ENCODE measurements at regions not wholly inside any gene's neighbourhood (a gene's known extent, or its start where the extent isn't known, plus 50 kb on each side); places are given as distances from the start of the nearest gene placed in this dataset.

DNA sequence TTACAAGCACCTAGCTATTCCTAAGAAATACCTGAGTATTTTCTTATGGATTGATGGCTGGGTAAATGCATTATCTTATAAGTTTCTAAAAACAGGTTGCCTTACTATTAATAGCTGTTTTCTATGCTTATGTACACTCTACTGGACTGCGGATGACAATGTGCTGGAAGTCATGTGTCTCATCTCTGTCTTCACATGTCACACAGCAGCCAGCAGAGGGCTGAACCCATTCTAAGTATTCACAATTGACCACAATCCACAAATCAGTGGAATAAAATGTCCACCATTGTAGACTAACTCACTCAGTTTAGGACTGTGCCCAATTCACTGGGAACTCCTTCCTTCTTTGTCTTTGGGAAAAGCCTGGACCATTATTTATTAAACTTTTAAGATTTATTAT is 371.2 kb downstream of the INSIG2 start:
- Histone ChIP-seq H3K27me3 (ENCODE audit: control insufficient read depth, insufficient read depth, low read length) (no peaks in the 10 kb centered on the region), H3K4me3 (ENCODE audit: low read depth, low read length) (no peak overlapping the region), H3K36me3 (ENCODE audit: control insufficient read depth, insufficient read depth, low read length) (no peaks in the 10 kb centered on the region)
- no peak for DNase-seq (ENCODE audit: low read depth)
- no peak for FAIRE-seq
- no peak for TF ChIP-seq CTCF (IDR thresholded peaks at IDR 0.05; ENCODE audit: insufficient read depth, low read length, severe bottlenecking)

DNA sequence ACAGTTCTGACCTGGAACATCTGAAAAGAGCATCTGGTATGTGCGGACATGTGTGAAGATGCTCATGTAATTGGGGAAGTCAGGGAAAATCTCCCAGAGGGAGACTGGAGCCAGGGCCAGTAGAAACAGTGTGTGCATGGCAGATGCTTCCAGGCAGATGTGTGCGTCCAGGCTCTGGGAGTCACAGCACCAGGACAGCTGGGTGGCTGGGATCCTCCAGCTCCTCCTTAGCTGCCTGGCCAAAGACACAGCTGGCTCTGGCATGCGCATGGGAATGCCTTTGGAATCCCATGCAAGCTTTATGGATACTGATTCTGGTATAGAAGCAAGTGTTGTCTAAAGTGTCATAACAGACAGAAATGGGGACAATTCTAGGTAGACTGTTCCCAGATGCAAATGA is 369.7 kb downstream of the INSIG2 start:
- FAIRE-seq (no peak), DNase-seq (ENCODE audit: low read depth) (no peak)
- H3K4me3 ChIP-seq (ENCODE audit: low read depth, low read length), result no peak overlapping the region
- H3K36me3 ChIP-seq (ENCODE audit: control insufficient read depth, insufficient read depth, low read length), result no peaks in the 10 kb centered on the region
- no peaks in the 10 kb centered on the region for H3K27me3 ChIP-seq (ENCODE audit: control insufficient read depth, insufficient read depth, low read length)
- no peak for TF ChIP-seq CTCF (IDR thresholded peaks at IDR 0.05; ENCODE audit: insufficient read depth, low read length, severe bottlenecking)

GRCh38 chr2:118449401-118449800 is 361.1 kb downstream of the INSIG2 start:
- FAIRE-seq (no peak), DNase-seq (ENCODE audit: low read depth) (no peak)
- no peak for TF ChIP-seq CTCF (IDR thresholded peaks at IDR 0.05; ENCODE audit: insufficient read depth, low read length, severe bottlenecking)
- H3K4me3 ChIP-seq (ENCODE audit: low read depth, low read length), result no peak overlapping the region
- H3K27me3 ChIP-seq (ENCODE audit: control insufficient read depth, insufficient read depth, low read length), result no peaks in the 10 kb centered on the region
- H3K36me3 ChIP-seq (ENCODE audit: control insufficient read depth, insufficient read depth, low read length), result no peaks in the 10 kb centered on the region

- Histone ChIP-seq H3K36me3 (ENCODE audit: control insufficient read depth, insufficient read depth, low read length) (no peaks in the 10 kb centered on the region), H3K4me3 (ENCODE audit: low read depth, low read length) (no peak overlapping the region), H3K27me3 (ENCODE audit: control insufficient read depth, insufficient read depth, low read length) (no peaks in the 10 kb centered on the region)
- no peak for FAIRE-seq
- DNase-seq (ENCODE audit: low read depth), result peak; percentile 64
- no peak for TF ChIP-seq CTCF (IDR thresholded peaks at IDR 0.05; ENCODE audit: insufficient read depth, low read length, severe bottlenecking)
These were observed 355.3 kb downstream of the INSIG2 start for GRCh38 chr2:118443596-118443995.

- Histone ChIP-seq H3K36me3 (ENCODE audit: control insufficient read depth, insufficient read depth, low read length) (no peaks in the 10 kb centered on the region), H3K4me3 (ENCODE audit: low read depth, low read length) (no peak overlapping the region)
- FAIRE-seq, result no peak
These were observed 354.8 kb downstream of the INSIG2 start for GRCh38 chr2:118442996-118443553.

More at GRCh38 chr2:118442996-118443553, 354.8 kb downstream of the INSIG2 start:
- TF ChIP-seq CTCF (IDR thresholded peaks at IDR 0.05; ENCODE audit: insufficient read depth, low read length, severe bottlenecking), result no peak
- no peak for DNase-seq (ENCODE audit: low read depth)
- no peaks in the 10 kb centered on the region for H3K27me3 ChIP-seq (ENCODE audit: control insufficient read depth, insufficient read depth, low read length)

All from bronchial epithelial cell (primary cell).